Thyroid gland (tissue), 4 donors: ENCODE measurements at regions not wholly inside any gene's neighbourhood (a gene's known extent, or its start where the extent isn't known, plus 50 kb on each side); places are given as distances from the start of the nearest gene placed in this dataset.

Experiments used
- CTCF ChIP-seq, 6 experiments: fragments of 200-600 bp in 3 of 6; fragments of 450-650 bp in 3 of 6; sonication (generic) in 3 of 6; IDR thresholded peaks; one replicate each; pipeline ENCODE4 v1.5.1; 2016 to 2019; ENCODE audit warnings: antibody characterized with exemption in 6 of 6, mild to moderate bottlenecking in 2 of 6, inconsistent platforms in 1 of 6, moderate library complexity in 1 of 6
- POLR2A ChIP-seq, 2 donors: fragments of 450-650 bp; IDR thresholded peaks; one replicate each; pipeline ENCODE4 v1.6.1; 2017; ENCODE audit warnings: antibody characterized with exemption in 2 of 2, mild to moderate bottlenecking in 2 of 2, moderate library complexity in 1 of 2

GRCh38 chr9:115804206-115804605 lies 349.4 kb upstream of the PAPPA start:
- TF ChIP-seq CTCF (IDR thresholded peaks at IDR 0.05) (no peak), POLR2A (IDR thresholded peaks at IDR 0.05) (no peak)
